Esophagus muscularis mucosa (tissue), 4 donors: ENCODE measurements at regions not wholly inside any gene's neighbourhood (a gene's known extent, or its start where the extent isn't known, plus 50 kb on each side); places are given as distances from the start of the nearest gene placed in this dataset.

Experiments used
- EP300 ChIP-seq: sonication (generic); formaldehyde crosslinking; IDR thresholded peaks from one replicate; pipeline ENCODE4 v1.6.1; 2017; ENCODE audit warnings: antibody characterized with exemption
- POLR2A ChIP-seq: fragments of 450-650 bp; IDR thresholded peaks from one replicate; pipeline ENCODE4 v1.6.1; 2017; ENCODE audit warnings: antibody characterized with exemption, moderate library complexity, mild to moderate bottlenecking, low read depth
- POLR2AphosphoS5 ChIP-seq, 2 donors: sonication (generic); formaldehyde crosslinking; IDR thresholded peaks; one replicate each; pipeline ENCODE4 v1.6.1; 2017; ENCODE audit warnings: antibody characterized with exemption in 2 of 2
- TF ChIP-seq, protein P1 (sequence below), 3 experiments: fragments of 200-600 bp in 2 of 3; fragments of 450-650 bp in 1 of 3; sonication (generic) in 2 of 3; IDR thresholded peaks; one replicate each; pipeline ENCODE4 v1.5.1; 2017 to 2019; ENCODE audit warnings: antibody characterized with exemption in 3 of 3, mild to moderate bottlenecking in 2 of 3, moderate library complexity in 1 of 3

DNA sequence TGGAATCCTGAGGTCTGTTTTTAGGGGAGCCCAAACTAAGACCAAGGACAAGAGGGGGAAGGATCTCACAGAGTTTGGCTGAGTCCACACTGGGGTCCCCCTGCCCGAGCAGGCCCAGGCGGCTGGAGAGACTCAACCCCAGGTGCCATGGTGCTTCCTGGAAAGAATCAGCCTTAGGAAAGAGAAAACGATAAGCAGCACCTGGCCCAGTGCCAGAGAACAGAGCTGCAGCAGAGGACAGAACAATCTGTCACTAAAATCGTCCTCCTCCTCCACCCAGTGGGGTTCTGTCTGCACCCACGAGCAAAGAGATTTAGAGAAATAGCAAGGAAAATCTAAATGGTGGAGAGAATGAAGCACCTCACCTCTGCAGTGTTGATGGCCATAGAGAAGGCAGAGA, 470.5 kb downstream of the BCOR start:
- TF ChIP-seq, protein P1, sequence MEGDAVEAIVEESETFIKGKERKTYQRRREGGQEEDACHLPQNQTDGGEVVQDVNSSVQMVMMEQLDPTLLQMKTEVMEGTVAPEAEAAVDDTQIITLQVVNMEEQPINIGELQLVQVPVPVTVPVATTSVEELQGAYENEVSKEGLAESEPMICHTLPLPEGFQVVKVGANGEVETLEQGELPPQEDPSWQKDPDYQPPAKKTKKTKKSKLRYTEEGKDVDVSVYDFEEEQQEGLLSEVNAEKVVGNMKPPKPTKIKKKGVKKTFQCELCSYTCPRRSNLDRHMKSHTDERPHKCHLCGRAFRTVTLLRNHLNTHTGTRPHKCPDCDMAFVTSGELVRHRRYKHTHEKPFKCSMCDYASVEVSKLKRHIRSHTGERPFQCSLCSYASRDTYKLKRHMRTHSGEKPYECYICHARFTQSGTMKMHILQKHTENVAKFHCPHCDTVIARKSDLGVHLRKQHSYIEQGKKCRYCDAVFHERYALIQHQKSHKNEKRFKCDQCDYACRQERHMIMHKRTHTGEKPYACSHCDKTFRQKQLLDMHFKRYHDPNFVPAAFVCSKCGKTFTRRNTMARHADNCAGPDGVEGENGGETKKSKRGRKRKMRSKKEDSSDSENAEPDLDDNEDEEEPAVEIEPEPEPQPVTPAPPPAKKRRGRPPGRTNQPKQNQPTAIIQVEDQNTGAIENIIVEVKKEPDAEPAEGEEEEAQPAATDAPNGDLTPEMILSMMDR (IDR thresholded peaks at IDR 0.05) = no peak
- TF ChIP-seq EP300 (no peak), POLR2A (no peak), POLR2AphosphoS5 (IDR thresholded peaks at IDR 0.05) (no peak)
